GM21717 (cell line): ENCODE measurements at regions not wholly inside any gene's neighbourhood (a gene's known extent, or its start where the extent isn't known, plus 50 kb on each side); places are given as distances from the start of the nearest gene placed in this dataset.

Experiments used
- ATAC-seq: cut with Tn5 transposase; IDR thresholded peaks from one replicate; pipeline ENCODE4 v1.9.1; 2021; ENCODE audit warnings: mild to moderate bottlenecking, moderate library complexity; ENCODE audit not compliant: unreplicated experiment

DNA sequence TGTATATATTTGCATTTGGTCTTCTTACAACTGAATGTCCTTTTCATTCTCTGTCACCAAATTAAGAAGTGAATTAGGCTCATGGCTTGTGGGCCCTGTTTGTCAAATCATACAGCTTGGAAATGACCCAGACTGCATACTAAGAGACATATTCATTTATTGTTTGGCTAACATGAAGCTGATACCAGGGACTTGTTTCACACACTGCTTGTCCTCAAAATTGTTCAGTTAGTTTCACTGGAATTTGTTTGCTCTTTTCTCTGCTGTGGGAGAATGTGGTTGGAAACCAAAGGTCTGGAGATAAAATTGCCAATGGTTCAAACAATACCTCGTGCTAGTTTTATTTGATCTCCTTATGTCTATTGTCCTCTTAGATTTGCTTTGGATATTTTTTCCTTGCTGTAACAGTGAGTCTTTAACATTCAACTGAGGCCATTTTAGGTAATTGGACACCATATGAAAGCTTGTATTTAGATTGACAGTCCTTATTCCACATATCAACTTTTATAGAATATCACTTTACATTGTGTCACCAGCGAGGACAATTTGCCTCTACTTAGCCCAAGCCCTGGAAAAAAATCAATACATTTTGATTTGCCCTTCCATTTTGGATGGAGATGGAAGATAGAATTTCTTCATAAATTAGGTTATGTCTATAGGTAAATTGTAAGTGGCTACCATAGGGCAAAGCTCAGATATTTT, 144.3 kb upstream of the MTAP start:
- no peak for ATAC-seq

DNA sequence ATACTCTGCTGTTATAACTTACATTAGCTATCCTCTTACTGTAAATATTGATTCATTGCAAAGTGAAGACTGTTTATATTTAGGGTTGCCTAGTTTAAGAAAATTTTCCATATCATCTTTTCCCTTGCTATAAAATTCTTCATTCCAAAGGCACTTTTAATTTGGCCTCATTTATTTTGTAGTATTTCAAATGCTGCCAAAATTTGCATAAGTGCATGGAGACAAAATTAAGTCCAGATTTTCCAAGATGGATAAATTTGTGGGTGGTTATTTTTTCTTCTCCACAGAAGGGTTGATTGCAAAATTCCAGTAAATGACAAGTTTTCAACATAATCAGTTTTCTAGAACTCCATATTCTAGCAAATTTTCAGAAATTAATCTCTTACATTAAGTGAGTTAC, 141.5 kb upstream of the MTAP start:
- no peak for ATAC-seq

DNA sequence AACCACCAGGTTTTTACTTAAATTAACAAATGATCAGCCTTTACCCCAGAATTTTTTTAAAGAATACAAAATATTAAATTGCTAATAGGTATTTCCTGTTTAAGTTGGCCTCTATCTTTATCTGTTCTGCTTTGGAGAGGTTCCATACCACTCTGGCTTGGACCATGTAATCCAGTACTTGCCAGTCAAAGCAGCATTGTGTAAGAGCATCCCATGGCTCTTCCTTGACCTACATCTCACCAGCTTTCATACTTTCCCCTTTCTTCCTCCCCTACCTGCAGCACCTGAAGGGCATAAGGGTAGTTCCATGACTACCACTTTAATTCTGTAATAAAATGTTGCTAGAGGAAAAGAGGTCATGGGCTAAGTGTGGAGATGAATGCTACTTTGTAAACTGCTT, 140.8 kb upstream of the MTAP start:
- ATAC-seq = no peak

GRCh38 chr9:21668516-21668915, 133.9 kb upstream of the MTAP start:
- ATAC-seq = no peak

DNA sequence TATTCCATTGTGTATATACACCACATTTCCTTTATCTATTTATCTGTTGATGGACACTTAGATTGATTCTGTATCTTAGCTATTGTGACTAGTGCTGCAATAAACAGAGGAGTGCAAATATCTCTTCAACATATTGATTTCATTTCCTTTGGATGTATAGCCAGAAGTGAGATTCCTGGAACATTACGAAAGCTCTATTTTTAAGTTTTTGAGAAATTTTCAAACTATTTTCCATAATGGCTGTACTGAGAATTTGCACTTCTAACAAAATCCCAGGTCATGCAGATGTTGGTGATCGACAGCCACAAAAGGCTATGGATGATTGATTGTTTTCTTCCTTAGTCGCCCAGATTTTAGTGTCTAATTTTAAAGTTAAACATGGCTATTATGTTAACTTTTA, 132.7 kb upstream of the MTAP start:
- no peak for ATAC-seq

DNA sequence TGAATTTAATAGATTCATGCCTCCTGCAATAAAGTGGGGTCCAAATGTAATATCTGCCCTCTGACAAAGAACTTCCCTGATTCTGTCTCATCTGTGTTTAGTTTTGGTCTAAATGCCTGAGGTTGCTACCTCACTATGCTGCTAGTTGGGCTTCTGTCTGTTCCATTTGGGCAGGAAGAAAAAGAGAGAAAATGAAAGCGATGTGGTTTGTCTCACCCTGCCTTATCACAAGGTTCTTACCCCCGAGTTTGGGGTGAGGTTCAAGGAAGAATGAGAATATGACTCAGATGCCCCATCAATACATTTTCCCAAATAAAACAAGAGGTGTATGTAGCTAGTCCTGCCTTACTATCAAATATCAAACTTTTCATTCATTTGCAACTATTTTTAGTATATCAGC, 132.1 kb upstream of the MTAP start:
- no peak for ATAC-seq

GRCh38 chr9:21672140-21672539, 130.3 kb upstream of the MTAP start:
- no peak for ATAC-seq

DNA sequence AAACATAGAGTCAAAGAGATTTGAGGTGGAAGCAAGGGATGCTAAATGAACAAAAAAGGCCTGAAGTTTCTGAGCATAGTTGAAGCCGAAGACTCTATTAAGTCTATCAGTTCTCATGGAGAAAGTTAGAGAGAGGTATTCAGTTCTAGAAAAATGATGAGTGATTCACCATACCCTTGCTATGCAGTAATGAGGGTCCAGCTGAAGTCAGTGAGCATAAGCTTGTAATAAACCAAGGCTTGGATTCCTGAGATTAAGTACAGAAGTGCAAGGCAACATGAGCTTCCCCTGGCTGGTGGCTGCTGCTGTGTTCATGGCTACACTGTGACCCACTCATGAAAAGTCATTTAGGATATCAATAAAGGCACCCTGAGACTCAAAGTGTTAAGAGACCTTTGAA, 129.7 kb upstream of the MTAP start:
- no peak for ATAC-seq

DNA sequence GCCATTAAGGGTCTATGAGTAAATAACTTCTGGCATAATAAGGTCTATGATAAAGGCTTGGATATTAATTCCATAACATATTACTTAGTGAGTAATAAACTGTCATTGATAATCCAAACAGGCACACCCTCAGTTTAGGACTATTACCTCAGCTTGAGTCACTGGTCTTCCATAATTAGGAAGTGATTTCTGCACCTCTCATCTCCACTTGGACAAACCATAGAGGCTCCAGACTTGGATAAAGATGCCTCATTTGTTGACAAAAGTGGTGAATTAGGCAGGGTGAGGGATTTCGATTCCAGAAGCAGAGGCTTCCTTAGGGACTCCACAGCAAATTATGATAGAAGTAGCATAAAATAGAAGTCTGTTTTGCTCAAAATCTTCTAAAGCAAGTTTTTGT, 127.5 kb upstream of the MTAP start:
- ATAC-seq = no peak

DNA sequence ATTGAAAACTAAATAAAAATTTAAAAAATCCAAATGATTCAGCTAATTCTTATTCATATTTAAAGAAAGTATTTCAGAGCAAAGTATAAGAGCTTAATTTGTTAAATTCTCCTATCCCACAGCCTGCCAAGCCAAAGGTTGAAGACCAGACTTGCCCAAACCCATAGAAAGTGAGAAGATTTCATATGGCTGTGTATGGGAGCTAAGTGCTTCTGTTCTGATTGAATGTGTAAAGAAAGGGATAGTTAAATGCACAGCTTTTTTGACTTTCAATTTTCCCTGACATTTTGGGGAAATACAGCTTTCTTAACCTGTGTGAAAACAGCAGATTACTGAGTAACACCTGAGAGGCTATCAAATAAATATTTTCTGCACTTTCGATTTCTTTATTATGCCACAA, 125.0 kb upstream of the MTAP start:
- no peak for ATAC-seq

GRCh38 chr9:21677834-21678233, 124.6 kb upstream of the MTAP start:
- no peak for ATAC-seq

DNA sequence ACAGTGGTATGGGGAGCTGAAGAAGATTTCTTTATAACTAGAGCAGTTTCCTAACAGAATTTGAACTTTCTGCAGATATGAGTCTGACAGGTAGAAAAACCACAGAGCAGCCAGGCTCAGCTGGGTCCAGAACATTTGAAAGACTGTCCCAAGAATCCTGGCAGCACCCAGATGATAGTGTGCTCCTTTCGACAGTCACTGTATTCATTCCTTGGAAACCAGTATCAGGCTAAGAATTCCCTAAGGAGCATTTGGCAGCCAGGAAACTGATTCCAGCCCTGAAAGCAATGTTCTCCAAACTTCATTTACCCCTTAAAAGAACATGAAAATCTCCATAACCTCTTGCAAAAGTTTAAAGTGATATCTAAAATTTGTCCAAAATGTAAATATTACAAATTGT, 123.0 kb upstream of the MTAP start:
- no peak for ATAC-seq

DNA sequence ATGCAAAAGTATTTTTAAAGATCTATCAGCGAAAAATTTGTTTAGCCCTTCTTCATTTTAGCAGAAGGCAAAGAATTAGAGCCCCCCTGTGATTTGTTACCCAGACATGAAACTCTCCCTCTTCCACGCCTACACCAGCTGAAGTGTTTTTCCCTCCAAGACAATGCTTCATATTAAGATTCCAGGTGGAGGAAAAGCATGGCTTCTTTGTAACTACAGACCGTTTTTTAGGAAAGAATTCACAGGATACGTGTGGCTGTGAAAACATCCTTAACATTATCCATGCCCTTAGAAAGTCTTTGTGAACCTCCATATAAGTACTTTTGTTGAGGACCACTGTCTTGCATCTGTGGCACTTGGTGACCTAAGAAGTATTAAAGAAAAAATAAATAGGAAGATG, 121.8 kb upstream of the MTAP start:
- ATAC-seq = no peak

DNA sequence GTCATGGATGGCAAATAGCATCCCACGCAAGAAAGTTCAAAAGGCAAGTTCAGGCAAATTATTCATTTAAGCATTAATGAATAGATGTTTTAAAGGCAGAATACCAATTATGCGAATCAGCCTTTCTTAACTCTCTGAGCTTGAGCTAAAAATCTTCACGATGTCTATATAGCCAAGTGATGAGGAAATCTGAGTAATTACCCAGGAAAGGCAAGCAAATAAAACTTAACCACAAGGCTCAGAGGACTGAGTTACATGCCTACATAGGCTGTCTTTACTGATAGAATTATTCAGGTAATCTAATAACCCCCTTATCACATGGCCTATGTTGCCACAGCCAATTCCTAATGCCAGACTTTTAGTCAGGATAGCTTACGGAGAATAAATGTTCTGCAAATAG, 120.8 kb upstream of the MTAP start:
- no peak for ATAC-seq

GRCh38 chr9:21682381-21682780, 120.1 kb upstream of the MTAP start:
- ATAC-seq = no peak

DNA sequence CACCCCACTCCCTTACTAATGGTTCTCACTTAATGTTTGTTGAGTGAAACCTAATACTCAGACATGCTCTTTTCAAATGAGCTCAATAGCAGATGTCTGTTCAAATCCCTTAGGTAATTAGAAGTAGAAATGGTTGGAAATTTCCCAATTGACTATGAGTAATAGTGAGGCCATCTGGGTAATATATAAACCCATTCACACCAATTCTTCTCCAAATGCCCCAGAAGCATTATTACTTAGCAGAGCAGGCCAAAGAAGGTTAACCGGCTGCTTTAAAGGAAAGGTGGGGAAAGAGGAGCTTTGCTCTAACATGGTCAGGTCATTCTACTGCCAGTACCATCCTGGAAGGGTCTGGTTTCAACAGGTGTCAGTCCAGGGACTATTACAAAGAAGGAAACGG, 119.5 kb upstream of the MTAP start:
- ATAC-seq = no peak

- ATAC-seq = no peak
These were observed 118.8 kb upstream of the MTAP start for GRCh38 chr9:21683484-21684175.

DNA sequence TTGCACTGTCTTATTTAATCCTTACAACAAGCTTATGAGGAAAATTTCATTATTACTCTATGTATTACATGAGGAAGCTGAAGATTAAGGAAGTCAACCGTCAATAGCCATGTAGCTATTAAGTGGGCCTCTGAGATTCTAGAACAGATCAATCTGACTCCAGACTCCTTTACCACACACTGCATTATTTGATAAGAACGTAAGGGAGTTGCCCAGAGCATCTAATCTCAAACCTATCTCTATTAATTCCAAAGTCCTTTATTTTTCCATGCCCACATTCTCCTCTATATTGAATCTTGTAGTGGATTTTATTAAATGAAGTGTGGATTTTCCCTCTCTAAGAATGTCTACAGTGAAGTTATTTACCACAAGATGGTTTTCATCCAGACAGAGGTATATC, 118.2 kb upstream of the MTAP start:
- no peak for ATAC-seq

- ATAC-seq = no peak
These were observed 117.5 kb upstream of the MTAP start for GRCh38 chr9:21684831-21685362.

DNA sequence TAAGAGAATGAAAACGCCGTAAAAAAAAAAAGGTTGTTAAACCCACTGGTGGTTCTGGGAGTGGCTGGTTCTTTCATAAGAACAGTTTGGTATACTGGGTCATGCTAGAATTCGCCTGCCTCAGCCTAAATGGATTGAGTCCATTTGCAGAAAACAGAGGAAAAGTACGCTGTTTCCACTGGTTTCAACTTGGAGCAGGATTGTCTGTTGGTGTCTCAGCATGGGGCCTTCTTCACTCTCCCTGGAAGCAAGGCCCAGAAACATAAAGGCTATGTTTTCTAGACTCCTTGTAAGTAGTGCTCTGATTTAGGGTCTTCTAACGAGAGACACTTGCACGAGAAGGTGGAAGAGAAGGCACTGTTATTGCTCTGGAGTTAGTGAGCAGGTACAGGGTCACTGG, 116.9 kb upstream of the MTAP start:
- no peak for ATAC-seq

DNA sequence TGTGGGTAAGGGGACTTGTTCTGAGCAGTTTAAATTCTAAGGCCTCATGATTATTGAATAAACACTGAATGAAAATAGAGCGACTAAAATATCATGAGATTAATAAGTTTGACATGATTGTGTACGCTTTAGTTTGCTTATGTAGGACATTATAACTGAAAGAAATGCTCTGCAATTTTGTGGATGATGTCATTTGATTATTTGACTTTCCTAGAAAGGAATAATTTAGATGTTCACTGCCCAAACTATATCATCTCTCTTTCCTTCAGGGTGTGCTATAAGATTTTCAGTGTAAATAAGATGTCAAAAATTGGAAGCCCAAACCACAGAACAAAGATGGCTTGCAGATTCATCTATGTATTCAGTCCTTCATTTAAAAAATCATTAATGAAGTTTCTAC, 115.7 kb upstream of the MTAP start:
- ATAC-seq = no peak

GRCh38 chr9:21687351-21687750, 115.1 kb upstream of the MTAP start:
- ATAC-seq = no peak
